ENCODE measurements at regions not wholly inside any gene's neighbourhood (a gene's known extent, or its start where the extent isn't known, plus 50 kb on each side); places are given as distances from the start of the nearest gene placed in this dataset.

DNA sequence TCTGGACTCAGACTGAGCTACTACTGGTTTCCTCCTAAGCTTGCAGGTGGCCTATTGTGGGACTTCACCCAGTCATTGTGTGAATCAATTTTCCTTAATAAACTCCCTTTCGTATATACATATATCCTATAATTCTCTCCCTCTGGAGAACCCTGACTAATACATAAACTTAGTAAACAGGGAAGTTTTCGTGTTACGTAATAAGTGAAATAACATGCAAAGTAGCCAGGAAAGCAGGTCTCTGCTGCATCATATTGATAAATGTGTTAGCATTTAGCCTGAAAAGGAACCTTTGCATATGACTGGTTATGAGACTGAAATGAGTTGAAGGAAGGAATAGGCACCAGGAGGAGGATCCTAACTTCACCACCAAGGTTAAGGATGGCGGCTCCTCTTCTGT, 527.2 kb upstream of the FAM98A start:
- Mint-ChIP-seq H3K36me3 (ENCODE audit: low read depth, unreplicated experiment) (no peaks in the 10 kb centered on the region), H3K27ac (ENCODE audit: unreplicated experiment) (no peak overlapping the region), H3K27me3 (ENCODE audit: unreplicated experiment) (no peaks in the 10 kb centered on the region), H3K4me1 (ENCODE audit: unreplicated experiment) (no peaks in the 10 kb centered on the region), H3K4me3 (ENCODE audit: unreplicated experiment) (no peak overlapping the region), H3K9me3 (ENCODE audit: unreplicated experiment) (no peaks in the 10 kb centered on the region)
- DNase-seq (ENCODE audit: low spot score): no peak
- TF ChIP-seq, protein P1, sequence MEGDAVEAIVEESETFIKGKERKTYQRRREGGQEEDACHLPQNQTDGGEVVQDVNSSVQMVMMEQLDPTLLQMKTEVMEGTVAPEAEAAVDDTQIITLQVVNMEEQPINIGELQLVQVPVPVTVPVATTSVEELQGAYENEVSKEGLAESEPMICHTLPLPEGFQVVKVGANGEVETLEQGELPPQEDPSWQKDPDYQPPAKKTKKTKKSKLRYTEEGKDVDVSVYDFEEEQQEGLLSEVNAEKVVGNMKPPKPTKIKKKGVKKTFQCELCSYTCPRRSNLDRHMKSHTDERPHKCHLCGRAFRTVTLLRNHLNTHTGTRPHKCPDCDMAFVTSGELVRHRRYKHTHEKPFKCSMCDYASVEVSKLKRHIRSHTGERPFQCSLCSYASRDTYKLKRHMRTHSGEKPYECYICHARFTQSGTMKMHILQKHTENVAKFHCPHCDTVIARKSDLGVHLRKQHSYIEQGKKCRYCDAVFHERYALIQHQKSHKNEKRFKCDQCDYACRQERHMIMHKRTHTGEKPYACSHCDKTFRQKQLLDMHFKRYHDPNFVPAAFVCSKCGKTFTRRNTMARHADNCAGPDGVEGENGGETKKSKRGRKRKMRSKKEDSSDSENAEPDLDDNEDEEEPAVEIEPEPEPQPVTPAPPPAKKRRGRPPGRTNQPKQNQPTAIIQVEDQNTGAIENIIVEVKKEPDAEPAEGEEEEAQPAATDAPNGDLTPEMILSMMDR (IDR thresholded peaks at IDR 0.05; ENCODE audit: unreplicated experiment): no peak

GRCh38 chr2:34123996-34124785, 525.1 kb upstream of the FAM98A start:
- no peaks in the 10 kb centered on the region for H3K4me1 Mint-ChIP-seq (ENCODE audit: unreplicated experiment)

GRCh38 chr2:34121076-34121475, 522.0 kb upstream of the FAM98A start:
- H3K4me1 Mint-ChIP-seq (ENCODE audit: unreplicated experiment): no peaks in the 10 kb centered on the region
- TF ChIP-seq, protein P1 (IDR thresholded peaks at IDR 0.05; ENCODE audit: unreplicated experiment): no peak
- no peaks in the 10 kb centered on the region for H3K36me3 Mint-ChIP-seq (ENCODE audit: low read depth, unreplicated experiment)
- H3K27ac Mint-ChIP-seq (ENCODE audit: unreplicated experiment): no peak overlapping the region
- DNase-seq (ENCODE audit: low spot score): no peak
- H3K4me3 Mint-ChIP-seq (ENCODE audit: unreplicated experiment): no peak overlapping the region
- no peaks in the 10 kb centered on the region for H3K9me3 Mint-ChIP-seq (ENCODE audit: unreplicated experiment)
- H3K27me3 Mint-ChIP-seq (ENCODE audit: unreplicated experiment): no peaks in the 10 kb centered on the region

More at GRCh38 chr2:34123996-34124785, 525.1 kb upstream of the FAM98A start:
- Mint-ChIP-seq H3K36me3 (ENCODE audit: low read depth, unreplicated experiment) (no peaks in the 10 kb centered on the region), H3K4me3 (ENCODE audit: unreplicated experiment) (no peak overlapping the region), H3K9me3 (ENCODE audit: unreplicated experiment) (no peaks in the 10 kb centered on the region), H3K27ac (ENCODE audit: unreplicated experiment) (no peak overlapping the region), H3K27me3 (ENCODE audit: unreplicated experiment) (no peaks in the 10 kb centered on the region)
- TF ChIP-seq, protein P1 (IDR thresholded peaks at IDR 0.05; ENCODE audit: unreplicated experiment): no peak
- no peak for DNase-seq (ENCODE audit: low spot score)

GRCh38 chr2:34115076-34115475, 516.0 kb upstream of the FAM98A start:
- no peaks in the 10 kb centered on the region for H3K27me3 Mint-ChIP-seq (ENCODE audit: unreplicated experiment)
- TF ChIP-seq, protein P1 (IDR thresholded peaks at IDR 0.05; ENCODE audit: unreplicated experiment): no peak
- H3K4me1 Mint-ChIP-seq (ENCODE audit: unreplicated experiment): no peaks in the 10 kb centered on the region
- no peak overlapping the region for H3K4me3 Mint-ChIP-seq (ENCODE audit: unreplicated experiment)
- no peaks in the 10 kb centered on the region for H3K36me3 Mint-ChIP-seq (ENCODE audit: low read depth, unreplicated experiment)
- H3K9me3 Mint-ChIP-seq (ENCODE audit: unreplicated experiment): no peaks in the 10 kb centered on the region
- H3K27ac Mint-ChIP-seq (ENCODE audit: unreplicated experiment): no peak overlapping the region
- no peak for DNase-seq (ENCODE audit: low spot score)

- no peak overlapping the region for H3K27ac Mint-ChIP-seq (ENCODE audit: unreplicated experiment)
- no peak overlapping the region for H3K4me3 Mint-ChIP-seq (ENCODE audit: unreplicated experiment)
- H3K9me3 Mint-ChIP-seq (ENCODE audit: unreplicated experiment): no peaks in the 10 kb centered on the region
- H3K4me1 Mint-ChIP-seq (ENCODE audit: unreplicated experiment): no peaks in the 10 kb centered on the region
- TF ChIP-seq, protein P1 (IDR thresholded peaks at IDR 0.05; ENCODE audit: unreplicated experiment): no peak
- no peak for DNase-seq (ENCODE audit: low spot score)
- no peaks in the 10 kb centered on the region for H3K27me3 Mint-ChIP-seq (ENCODE audit: unreplicated experiment)
- no peaks in the 10 kb centered on the region for H3K36me3 Mint-ChIP-seq (ENCODE audit: low read depth, unreplicated experiment)
Measured at GRCh38 chr2:34112161-34112560, 513.1 kb upstream of the FAM98A start.
